ENCODE measurements at regions not wholly inside any gene's neighbourhood (a gene's known extent, or its start where the extent isn't known, plus 50 kb on each side); places are given as distances from the start of the nearest gene placed in this dataset.

- DNase-seq = no peak
Measured at GRCh38 chr13:40271931-40272775, 394.3 kb downstream of the FOXO1 start.

- no peak for DNase-seq
Measured at GRCh38 chr13:40272776-40273139, 393.7 kb downstream of the FOXO1 start.

- no peak for DNase-seq
Measured at GRCh38 chr13:40273253-40274025, 393.0 kb downstream of the FOXO1 start.

GRCh38 chr13:40274103-40274502, 392.3 kb downstream of the FOXO1 start:
- DNase-seq = no peak

- DNase-seq = no peak
Measured at GRCh38 chr13:40275155-40275554, 391.3 kb downstream of the FOXO1 start.

- no peak for DNase-seq
Measured at GRCh38 chr13:40275636-40276035, 390.8 kb downstream of the FOXO1 start.

- no peak for DNase-seq
Measured at GRCh38 chr13:40283666-40284065, 382.8 kb downstream of the FOXO1 start.

GRCh38 chr13:40285634-40286033, 380.8 kb downstream of the FOXO1 start:
- DNase-seq = no peak

GRCh38 chr13:40287428-40287827, 379.0 kb downstream of the FOXO1 start:
- DNase-seq = no peak

GRCh38 chr13:40288259-40288658, 378.2 kb downstream of the FOXO1 start:
- DNase-seq = no peak

- DNase-seq = no peak
Measured at GRCh38 chr13:40290758-40291157, 375.7 kb downstream of the FOXO1 start.

- no peak for DNase-seq
Measured at GRCh38 chr13:40292108-40292507, 374.3 kb downstream of the FOXO1 start.

GRCh38 chr13:40292536-40292935, 373.9 kb downstream of the FOXO1 start:
- no peak for DNase-seq

GRCh38 chr13:40302351-40302750, 364.1 kb downstream of the FOXO1 start:
- no peak for DNase-seq

- DNase-seq = no peak
Measured at GRCh38 chr13:40304391-40304790, 362.1 kb downstream of the FOXO1 start.

GRCh38 chr13:40306817-40307216, 359.6 kb downstream of the FOXO1 start:
- no peak for DNase-seq

- DNase-seq = no peak
Measured at GRCh38 chr13:40309881-40310280, 356.6 kb downstream of the FOXO1 start.

- no peak for DNase-seq
Measured at GRCh38 chr13:40311356-40312101, 354.9 kb downstream of the FOXO1 start.

- DNase-seq = no peak
Measured at GRCh38 chr13:40313269-40314200, 352.9 kb downstream of the FOXO1 start.

- no peak for DNase-seq
Measured at GRCh38 chr13:40315416-40316064, 350.9 kb downstream of the FOXO1 start.

GRCh38 chr13:40316301-40316700, 350.1 kb downstream of the FOXO1 start:
- no peak for DNase-seq

GRCh38 chr13:40317980-40318327, 348.5 kb downstream of the FOXO1 start:
- DNase-seq = no peak

All from NCI-H510A treated with DMSO at 0.1 percent for 48 hours (cell line).